DND-41 (cell line): ENCODE measurements at regions not wholly inside any gene's neighbourhood (a gene's known extent, or its start where the extent isn't known, plus 50 kb on each side); places are given as distances from the start of the nearest gene placed in this dataset.

Source experiments
- EZH2 ChIP-seq: IDR thresholded peaks from 3 replicates; pipeline ENCODE4 v1.6.1; 2012; ENCODE audit warnings: borderline replicate concordance, low read depth, mild to moderate bottlenecking, moderate library complexity, low read length, inconsistent platforms; ENCODE audit not compliant: severe bottlenecking
- TF ChIP-seq, protein P1 (sequence below): IDR thresholded peaks from 2 replicates; pipeline ENCODE4 v1.5.1; 2012; ENCODE audit warnings: borderline replicate concordance, low read length, moderate library complexity, mild to moderate bottlenecking; ENCODE audit not compliant: poor library complexity, severe bottlenecking; ENCODE audit errors: extremely low read depth

DNA sequence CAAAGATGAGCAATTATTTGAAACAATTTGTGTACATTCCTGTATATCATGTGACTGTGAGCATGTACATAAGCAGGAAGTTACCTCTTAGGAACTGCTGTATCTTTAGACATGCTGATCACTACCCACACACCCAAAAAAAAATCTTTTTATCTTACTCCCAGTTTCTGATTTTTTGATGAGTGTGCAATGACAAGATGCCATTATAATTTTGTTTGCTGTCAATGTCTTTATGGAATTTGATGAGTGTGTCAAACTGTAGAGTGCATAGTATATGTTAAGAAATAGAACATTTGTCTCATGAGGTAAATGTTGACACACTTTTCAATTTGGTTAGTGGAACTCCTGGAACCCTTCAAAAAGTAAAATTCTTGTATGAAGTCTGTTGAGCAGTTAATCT is 84.0 kb upstream of the TMEFF2 start:
- TF ChIP-seq, protein P1, sequence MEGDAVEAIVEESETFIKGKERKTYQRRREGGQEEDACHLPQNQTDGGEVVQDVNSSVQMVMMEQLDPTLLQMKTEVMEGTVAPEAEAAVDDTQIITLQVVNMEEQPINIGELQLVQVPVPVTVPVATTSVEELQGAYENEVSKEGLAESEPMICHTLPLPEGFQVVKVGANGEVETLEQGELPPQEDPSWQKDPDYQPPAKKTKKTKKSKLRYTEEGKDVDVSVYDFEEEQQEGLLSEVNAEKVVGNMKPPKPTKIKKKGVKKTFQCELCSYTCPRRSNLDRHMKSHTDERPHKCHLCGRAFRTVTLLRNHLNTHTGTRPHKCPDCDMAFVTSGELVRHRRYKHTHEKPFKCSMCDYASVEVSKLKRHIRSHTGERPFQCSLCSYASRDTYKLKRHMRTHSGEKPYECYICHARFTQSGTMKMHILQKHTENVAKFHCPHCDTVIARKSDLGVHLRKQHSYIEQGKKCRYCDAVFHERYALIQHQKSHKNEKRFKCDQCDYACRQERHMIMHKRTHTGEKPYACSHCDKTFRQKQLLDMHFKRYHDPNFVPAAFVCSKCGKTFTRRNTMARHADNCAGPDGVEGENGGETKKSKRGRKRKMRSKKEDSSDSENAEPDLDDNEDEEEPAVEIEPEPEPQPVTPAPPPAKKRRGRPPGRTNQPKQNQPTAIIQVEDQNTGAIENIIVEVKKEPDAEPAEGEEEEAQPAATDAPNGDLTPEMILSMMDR = no peak
- TF ChIP-seq EZH2 = no peak
